ENCODE measurements at regions not wholly inside any gene's neighbourhood (a gene's known extent, or its start where the extent isn't known, plus 50 kb on each side); places are given as distances from the start of the nearest gene placed in this dataset.

DNA sequence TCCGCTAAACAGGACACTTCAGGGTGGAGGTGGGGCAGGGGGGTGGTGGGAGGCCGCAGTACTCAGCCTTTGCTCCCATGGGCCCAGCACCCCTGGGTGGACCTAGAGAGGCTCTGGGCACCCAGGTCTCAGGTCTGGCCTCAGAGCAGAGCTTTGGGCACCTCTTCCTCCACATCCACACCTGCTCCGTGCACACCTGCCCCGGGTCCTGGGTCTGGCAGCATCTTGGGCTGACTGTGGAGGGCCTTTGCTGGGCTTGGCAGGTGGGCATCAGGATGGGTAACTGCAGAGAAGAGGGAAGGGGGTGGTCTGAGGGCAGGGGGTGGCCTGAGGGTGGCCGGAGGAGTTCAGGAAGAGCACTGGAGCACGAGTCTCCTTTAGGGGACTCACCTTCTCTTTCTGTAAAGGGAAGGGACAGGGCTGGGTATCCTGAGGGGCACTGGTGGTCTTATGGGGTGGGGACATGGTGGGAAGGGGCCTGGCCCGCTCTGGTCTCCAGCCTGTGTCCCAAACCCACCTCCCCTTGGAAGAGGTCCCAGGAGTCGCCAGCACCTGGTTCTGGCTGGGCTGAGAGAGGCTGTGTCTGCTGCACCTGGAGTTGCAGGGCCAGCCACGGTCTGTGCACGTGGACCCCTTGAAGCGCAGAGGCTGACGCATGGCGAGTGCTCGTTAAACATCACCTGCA lies 106.7 kb upstream of the IER5L start:
- Mint-ChIP-seq H3K9me3 (no peaks in the 10 kb centered on the region), H3K36me3 (no peaks in the 10 kb centered on the region), H3K27me3 (peaks cover 5% of the 10 kb centered on the region), H3K4me3 (no peak overlapping the region), H3K4me1 (no peaks in the 10 kb centered on the region), H3K27ac (no peak overlapping the region)
- no peak for DNase-seq
- Histone ChIP-seq H3K36me3 (ENCODE audit: control insufficient read depth, insufficient read depth, low read length) (no peaks in the 10 kb centered on the region), H3K27ac (ENCODE audit: insufficient read depth, low read length, poor library complexity, severe bottlenecking) (no peak overlapping the region), H3K4me1 (ENCODE audit: control insufficient read depth, insufficient read depth, low read length, poor library complexity, severe bottlenecking) (no peaks in the 10 kb centered on the region), H3K27me3 (ENCODE audit: control insufficient read depth, insufficient read depth, low read length) (no peaks in the 10 kb centered on the region), H3K4me3 (ENCODE audit: low read depth, low read length) (no peak overlapping the region), H3K9me3 (ENCODE audit: control insufficient read depth in 2 of 2, low read length in 2 of 2) (no peaks in the 10 kb centered on the region)
- no peak for ATAC-seq (ENCODE audit: low read depth in 2 of 2)

- H3K27ac Mint-ChIP-seq = no peak overlapping the region
- H3K36me3 Mint-ChIP-seq = no peaks in the 10 kb centered on the region
- H3K4me3 Mint-ChIP-seq = no peak overlapping the region
- ATAC-seq (ENCODE audit: low read depth in 2 of 2) (no peak), DNase-seq (no peak)
- Histone ChIP-seq H3K27ac (ENCODE audit: insufficient read depth, low read length, poor library complexity, severe bottlenecking) (no peak overlapping the region), H3K36me3 (ENCODE audit: control insufficient read depth, insufficient read depth, low read length) (no peaks in the 10 kb centered on the region), H3K9me3 (ENCODE audit: control insufficient read depth in 2 of 2, low read length in 2 of 2) (no peaks in the 10 kb centered on the region), H3K4me1 (ENCODE audit: control insufficient read depth, insufficient read depth, low read length, poor library complexity, severe bottlenecking) (no peaks in the 10 kb centered on the region), H3K27me3 (ENCODE audit: control insufficient read depth, insufficient read depth, low read length) (no peaks in the 10 kb centered on the region), H3K4me3 (ENCODE audit: low read depth, low read length) (no peak overlapping the region)
- no peaks in the 10 kb centered on the region for H3K9me3 Mint-ChIP-seq
- peaks cover 4% of the 10 kb centered on the region for H3K27me3 Mint-ChIP-seq
- no peaks in the 10 kb centered on the region for H3K4me1 Mint-ChIP-seq
These were observed 105.9 kb upstream of the IER5L start for GRCh38 chr9:129283705-129284606.

DNA sequence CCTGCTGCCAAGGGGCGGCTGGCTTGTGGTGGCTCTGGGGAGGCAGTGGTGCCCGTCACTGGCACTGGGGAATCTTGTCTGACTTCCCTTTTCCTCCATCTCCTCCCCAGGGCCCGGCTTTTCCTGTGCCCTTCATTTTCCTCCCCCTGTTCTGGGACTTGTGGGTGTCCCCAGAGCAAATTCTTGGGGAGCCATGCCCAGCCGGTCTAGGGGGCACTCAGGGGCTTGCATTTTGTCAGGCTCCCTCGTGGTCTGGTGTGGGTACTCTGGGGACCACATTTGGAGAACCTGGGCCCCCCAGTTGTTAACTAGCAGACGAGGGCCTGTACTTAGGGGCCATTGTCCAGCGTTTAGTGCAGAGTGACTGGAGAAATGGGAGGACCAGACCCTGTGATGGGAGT lies 105.2 kb upstream of the IER5L start:
- Mint-ChIP-seq H3K4me3 (no peak overlapping the region), H3K36me3 (no peaks in the 10 kb centered on the region), H3K27me3 (peaks cover 4% of the 10 kb centered on the region), H3K9me3 (no peaks in the 10 kb centered on the region), H3K4me1 (no peaks in the 10 kb centered on the region), H3K27ac (no peak overlapping the region)
- Histone ChIP-seq H3K36me3 (ENCODE audit: control insufficient read depth, insufficient read depth, low read length) (no peaks in the 10 kb centered on the region), H3K4me1 (ENCODE audit: control insufficient read depth, insufficient read depth, low read length, poor library complexity, severe bottlenecking) (no peaks in the 10 kb centered on the region), H3K9me3 (ENCODE audit: control insufficient read depth in 2 of 2, low read length in 2 of 2) (no peaks in the 10 kb centered on the region), H3K4me3 (ENCODE audit: low read depth, low read length) (no peak overlapping the region), H3K27me3 (ENCODE audit: control insufficient read depth, insufficient read depth, low read length) (no peaks in the 10 kb centered on the region), H3K27ac (ENCODE audit: insufficient read depth, low read length, poor library complexity, severe bottlenecking) (no peak overlapping the region)
- DNase-seq = no peak
- no peak for ATAC-seq (ENCODE audit: low read depth in 2 of 2)

- DNase-seq (no peak), ATAC-seq (ENCODE audit: low read depth in 2 of 2) (no peak)
- Mint-ChIP-seq H3K9me3 (no peaks in the 10 kb centered on the region), H3K27me3 (peaks cover 4% of the 10 kb centered on the region), H3K36me3 (no peaks in the 10 kb centered on the region), H3K27ac (no peak overlapping the region), H3K4me3 (no peak overlapping the region), H3K4me1 (no peaks in the 10 kb centered on the region)
- no peaks in the 10 kb centered on the region for H3K36me3 ChIP-seq (ENCODE audit: control insufficient read depth, insufficient read depth, low read length)
- H3K27ac ChIP-seq (ENCODE audit: insufficient read depth, low read length, poor library complexity, severe bottlenecking) = no peak overlapping the region
- H3K9me3 ChIP-seq (ENCODE audit: control insufficient read depth in 2 of 2, low read length in 2 of 2) = no peaks in the 10 kb centered on the region
- H3K4me1 ChIP-seq (ENCODE audit: control insufficient read depth, insufficient read depth, low read length, poor library complexity, severe bottlenecking) = no peaks in the 10 kb centered on the region
- H3K27me3 ChIP-seq (ENCODE audit: control insufficient read depth, insufficient read depth, low read length) = no peaks in the 10 kb centered on the region
- no peak overlapping the region for H3K4me3 ChIP-seq (ENCODE audit: low read depth, low read length)
These were observed 104.7 kb upstream of the IER5L start for GRCh38 chr9:129282731-129283211.

- H3K27ac ChIP-seq (ENCODE audit: insufficient read depth, low read length, poor library complexity, severe bottlenecking) = no peak overlapping the region
- H3K27me3 Mint-ChIP-seq = peaks cover 8% of the 10 kb centered on the region
- no peaks in the 10 kb centered on the region for H3K36me3 Mint-ChIP-seq
- no peaks in the 10 kb centered on the region for H3K4me1 ChIP-seq (ENCODE audit: control insufficient read depth, insufficient read depth, low read length, poor library complexity, severe bottlenecking)
- H3K27me3 ChIP-seq (ENCODE audit: control insufficient read depth, insufficient read depth, low read length) = no peaks in the 10 kb centered on the region
- no peak overlapping the region for H3K27ac Mint-ChIP-seq
- H3K4me3 ChIP-seq (ENCODE audit: low read depth, low read length) = no peak overlapping the region
- H3K36me3 ChIP-seq (ENCODE audit: control insufficient read depth, insufficient read depth, low read length) = no peaks in the 10 kb centered on the region
- no peaks in the 10 kb centered on the region for H3K4me1 Mint-ChIP-seq
- H3K4me3 Mint-ChIP-seq = no peak overlapping the region
- H3K9me3 ChIP-seq (ENCODE audit: control insufficient read depth in 2 of 2, low read length in 2 of 2) = no peaks in the 10 kb centered on the region
- H3K9me3 Mint-ChIP-seq = no peaks in the 10 kb centered on the region
- ATAC-seq (ENCODE audit: low read depth in 2 of 2) = no peak
- DNase-seq = no peak
These were observed 104.2 kb upstream of the IER5L start for GRCh38 chr9:129282272-129282671.

- Mint-ChIP-seq H3K4me1 (no peaks in the 10 kb centered on the region), H3K27me3 (peaks cover 11% of the 10 kb centered on the region), H3K36me3 (no peaks in the 10 kb centered on the region), H3K9me3 (peaks cover 0 to 1% (median 0%) of the 10 kb centered on the region in 7 donors), H3K4me3 (no peak overlapping the region), H3K27ac (no peak overlapping the region)
- Histone ChIP-seq H3K27ac (ENCODE audit: insufficient read depth, low read length, poor library complexity, severe bottlenecking) (no peak overlapping the region), H3K4me3 (ENCODE audit: low read depth, low read length) (no peak overlapping the region), H3K4me1 (ENCODE audit: control insufficient read depth, insufficient read depth, low read length, poor library complexity, severe bottlenecking) (no peaks in the 10 kb centered on the region), H3K9me3 (ENCODE audit: control insufficient read depth in 2 of 2, low read length in 2 of 2) (no peaks in the 10 kb centered on the region), H3K27me3 (ENCODE audit: control insufficient read depth, insufficient read depth, low read length) (no peaks in the 10 kb centered on the region), H3K36me3 (ENCODE audit: control insufficient read depth, insufficient read depth, low read length) (no peaks in the 10 kb centered on the region)
- DNase-seq (no peak), ATAC-seq (ENCODE audit: low read depth in 2 of 2) (no peak)
These were observed 103.6 kb upstream of the IER5L start for GRCh38 chr9:129281506-129282145.

DNA sequence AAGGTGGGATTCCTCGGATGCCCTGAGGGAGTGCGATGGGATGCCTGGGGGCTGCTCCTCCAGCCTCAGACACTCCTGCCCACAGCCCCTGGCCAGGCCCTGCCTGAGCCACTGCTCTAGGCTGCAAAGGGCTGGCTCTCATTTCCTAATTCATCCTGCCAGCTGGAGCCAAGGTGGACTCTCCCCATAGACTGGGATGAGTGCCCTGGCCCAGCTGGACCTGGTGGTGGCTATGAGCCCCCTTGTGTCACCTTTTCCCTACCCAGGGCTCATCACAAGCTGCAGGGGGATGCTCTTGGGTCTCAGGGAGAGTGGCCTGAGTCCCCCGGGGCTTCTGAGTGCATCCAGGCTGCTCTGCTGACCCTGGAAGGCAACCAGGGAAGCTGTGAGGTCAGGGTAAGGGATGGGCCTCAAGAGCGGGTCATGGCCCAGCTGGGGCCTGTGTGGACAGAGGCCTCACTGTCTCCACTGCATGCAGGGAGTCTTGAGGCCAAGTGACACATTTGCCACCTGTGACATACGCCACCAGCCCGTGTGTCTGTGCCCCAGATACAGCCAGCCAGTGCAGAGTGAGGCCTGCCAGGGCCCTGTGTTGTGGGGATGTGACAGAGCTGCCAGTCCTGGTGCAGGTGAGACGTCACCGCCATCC lies 102.7 kb upstream of the IER5L start:
- H3K27me3 Mint-ChIP-seq = peaks cover 9% of the 10 kb centered on the region
- no peak overlapping the region for H3K27ac ChIP-seq (ENCODE audit: insufficient read depth, low read length, poor library complexity, severe bottlenecking)
- no peaks in the 10 kb centered on the region for H3K4me1 Mint-ChIP-seq

More for the DNA sequence above, 102.7 kb upstream of the IER5L start:
- Histone ChIP-seq H3K27me3 (ENCODE audit: control insufficient read depth, insufficient read depth, low read length) (no peaks in the 10 kb centered on the region), H3K9me3 (ENCODE audit: control insufficient read depth in 2 of 2, low read length in 2 of 2) (no peaks in the 10 kb centered on the region), H3K4me3 (ENCODE audit: low read depth, low read length) (no peak overlapping the region), H3K36me3 (ENCODE audit: control insufficient read depth, insufficient read depth, low read length) (no peaks in the 10 kb centered on the region), H3K4me1 (ENCODE audit: control insufficient read depth, insufficient read depth, low read length, poor library complexity, severe bottlenecking) (no peaks in the 10 kb centered on the region)
- H3K36me3 Mint-ChIP-seq = no peaks in the 10 kb centered on the region
- DNase-seq (no peak), ATAC-seq (ENCODE audit: low read depth in 2 of 2) (no peak)
- H3K4me3 Mint-ChIP-seq = no peak overlapping the region
- peak overlapping the region in 1 of 3 donors; percentile 58 for H3K27ac Mint-ChIP-seq
- peaks cover 0 to 1% (median 0%) of the 10 kb centered on the region in 7 donors for H3K9me3 Mint-ChIP-seq
